Liver (tissue), 8 donors: ENCODE measurements at regions not wholly inside any gene's neighbourhood (a gene's known extent, or its start where the extent isn't known, plus 50 kb on each side); places are given as distances from the start of the nearest gene placed in this dataset.

Source experiments
- DNase-seq: peaks from one replicate; pipeline ENCODE4 v3.0.0-alpha.2; 2017; ENCODE audit warnings: low spot score
- H3K27ac ChIP-seq, 2 donors: one replicate each; pipeline ENCODE4 v1.7.0; 2013; ENCODE audit warnings: inconsistent platforms in 2 of 2, low read length in 2 of 2, control low read depth in 1 of 2, low read depth in 1 of 2, mild to moderate bottlenecking in 1 of 2
- H3K27me3 ChIP-seq, 4 donors: one replicate each; pipeline versions ENCODE4 v1.6.1 to v1.7.0; 2013; ENCODE audit warnings: low read length in 3 of 4, inconsistent platforms in 1 of 4, mild to moderate bottlenecking in 1 of 4, moderate library complexity in 1 of 4; ENCODE audit not compliant: control insufficient read depth in 4 of 4, insufficient read depth in 4 of 4
- H3K36me3 ChIP-seq, 4 donors: one replicate each; pipeline versions ENCODE4 v1.6.1 to v1.7.0; 2013; ENCODE audit warnings: low read length in 3 of 4, mild to moderate bottlenecking in 3 of 4, low read depth in 1 of 4, moderate library complexity in 1 of 4; ENCODE audit not compliant: control insufficient read depth in 4 of 4, insufficient read depth in 3 of 4
- H3K4me1 ChIP-seq, 4 donors: one replicate each; pipeline versions ENCODE4 v1.6.1 to v1.7.0; 2013; ENCODE audit warnings: low read length in 3 of 4, mild to moderate bottlenecking in 3 of 4, moderate library complexity in 1 of 4; ENCODE audit not compliant: control insufficient read depth in 4 of 4, insufficient read depth in 4 of 4
- H3K4me3 ChIP-seq, 3 donors: one replicate each; pipeline versions ENCODE4 v1.6.1 to v1.7.0; 2013; ENCODE audit warnings: low read length in 3 of 3, control low read depth in 1 of 3, low read depth in 1 of 3, mild to moderate bottlenecking in 1 of 3
- H3K9ac ChIP-seq, 2 donors: one replicate each; pipeline ENCODE4 v1.7.0; 2013; ENCODE audit warnings: low read length in 2 of 2, mild to moderate bottlenecking in 2 of 2, moderate library complexity in 2 of 2, control low read depth in 1 of 2, low read depth in 1 of 2
- H3K9me3 ChIP-seq, 4 donors: one replicate each; pipeline versions ENCODE4 v1.6.1 to v1.7.0; 2013; ENCODE audit warnings: low read length in 3 of 4; ENCODE audit not compliant: control insufficient read depth in 4 of 4
- ATF3 ChIP-seq: IDR thresholded peaks from 2 replicates; pipeline ENCODE4 v1.6.1; 2016; ENCODE audit warnings: antibody characterized with exemption
- CTCF ChIP-seq: fragments of 150-350 bp; IDR thresholded peaks from 2 replicates; pipeline ENCODE4 v1.5.1; 2017; ENCODE audit warnings: improper control_type of control experiment, low read depth, low read length; ENCODE audit not compliant: missing input control
- EGR1 ChIP-seq, 2 donors: IDR thresholded peaks; 2 replicates each; pipeline ENCODE4 v1.6.1; 2016 to 2018; ENCODE audit warnings: antibody characterized with exemption in 2 of 2, low read depth in 2 of 2
- FOXA1 ChIP-seq: IDR thresholded peaks from 2 replicates; pipeline ENCODE4 v1.6.1; 2016; ENCODE audit warnings: antibody characterized with exemption
- FOXA2 ChIP-seq: IDR thresholded peaks from 2 replicates; pipeline ENCODE4 v1.6.1; 2016; ENCODE audit warnings: antibody characterized with exemption
- GABPA ChIP-seq, 2 donors: IDR thresholded peaks in 1 of 2; conservative IDR thresholded peaks in 1 of 2; 2 replicates each; pipeline ENCODE4 v1.6.1; 2016; ENCODE audit warnings: antibody characterized with exemption in 2 of 2, mild to moderate bottlenecking in 1 of 2, moderate library complexity in 1 of 2
- HNF4A ChIP-seq, 2 donors: conservative IDR thresholded peaks; 2 replicates each; pipeline ENCODE4 v1.6.1; 2016; ENCODE audit warnings: antibody characterized with exemption in 2 of 2, mild to moderate bottlenecking in 2 of 2
- HNF4G ChIP-seq: IDR thresholded peaks from 2 replicates; pipeline ENCODE4 v1.6.1; 2016; ENCODE audit warnings: antibody characterized with exemption
- JUND ChIP-seq, 2 donors: IDR thresholded peaks; 2 replicates each; pipeline ENCODE4 v1.6.1; 2016; ENCODE audit warnings: antibody characterized with exemption in 2 of 2
- NR2F2 ChIP-seq: IDR thresholded peaks from 2 replicates; pipeline ENCODE4 v1.6.1; 2016; ENCODE audit warnings: antibody characterized with exemption
- RAD21 ChIP-seq, 2 donors: IDR thresholded peaks; 2 replicates each; pipeline ENCODE4 v1.6.1; 2016; ENCODE audit warnings: antibody characterized with exemption in 2 of 2, mild to moderate bottlenecking in 2 of 2
- REST ChIP-seq: IDR thresholded peaks from 2 replicates; pipeline ENCODE4 v1.6.1; 2016; ENCODE audit warnings: antibody characterized with exemption, mild to moderate bottlenecking
- RXRA ChIP-seq, 2 donors: IDR thresholded peaks; 2 replicates each; pipeline ENCODE4 v1.6.1; 2017 to 2018; ENCODE audit warnings: antibody characterized with exemption in 2 of 2, mild to moderate bottlenecking in 1 of 2
- SP1 ChIP-seq: IDR thresholded peaks from 2 replicates; pipeline ENCODE4 v1.6.1; 2018; ENCODE audit warnings: antibody characterized with exemption, mild to moderate bottlenecking
- TAF1 ChIP-seq: conservative IDR thresholded peaks from 2 replicates; pipeline ENCODE4 v1.6.1; 2016; ENCODE audit warnings: antibody characterized with exemption, mild to moderate bottlenecking
- YY1 ChIP-seq: IDR thresholded peaks from 2 replicates; pipeline ENCODE4 v1.6.1; 2016; ENCODE audit warnings: antibody characterized with exemption, mild to moderate bottlenecking
- ZBTB33 ChIP-seq: IDR thresholded peaks from 2 replicates; pipeline ENCODE4 v1.6.1; 2016; ENCODE audit warnings: antibody characterized with exemption
- WGBS: extraction: QIAGEN DNeasy Blood & Tissue Kit; methylation state at CpG from one replicate; pipeline ENCODE4 v1.1.7; 2013; 5-methylcytosine and 5-hydroxymethylcytosine counted together
- donor health status: healthy.
- donor health status: healthy.
- donor health status: healthy.
- donor health status: healthy.
- donor health status: healthy.

- no peak for TF ChIP-seq FOXA2
- TF ChIP-seq TAF1, result no peak
- TF ChIP-seq SP1, result no peak
- TF ChIP-seq NR2F2, result no peak
- TF ChIP-seq EGR1 (IDR thresholded peaks at IDR 0.05; ENCODE audit: low read depth in 2 of 2), result no peak
- no peak for TF ChIP-seq HNF4G
- no peak for TF ChIP-seq RXRA (IDR thresholded peaks at IDR 0.05)
Observed at GRCh38 chr6:163883984-163884383, 469.5 kb downstream of the QKI start (continued).

- no peaks in the 10 kb centered on the region for H3K4me1 ChIP-seq
- DNase-seq, result no peak
- no peak for TF ChIP-seq YY1
- peaks cover 0 to 1% (median 0%) of the 10 kb centered on the region in 4 donors for H3K9me3 ChIP-seq
- 69% methylated on average over 2 of the region's 2 CpGs for WGBS
- H3K9ac ChIP-seq, result no peak overlapping the region
- H3K36me3 ChIP-seq, result no peaks in the 10 kb centered on the region
- no peak overlapping the region for H3K27ac ChIP-seq
- H3K4me3 ChIP-seq, result no peak overlapping the region
- H3K27me3 ChIP-seq, result no peaks in the 10 kb centered on the region
Observed at GRCh38 chr6:163878698-163879097, 464.2 kb downstream of the QKI start.

- no peaks in the 10 kb centered on the region for H3K4me1 ChIP-seq
- H3K36me3 ChIP-seq, result no peaks in the 10 kb centered on the region
- no peak overlapping the region for H3K27ac ChIP-seq
- peaks cover 0 to 1% (median 0%) of the 10 kb centered on the region in 4 donors for H3K9me3 ChIP-seq
- 85% methylated on average over 15 of the region's 15 CpGs for WGBS
- no peak for DNase-seq
- H3K9ac ChIP-seq, result no peak overlapping the region
- H3K27me3 ChIP-seq, result no peaks in the 10 kb centered on the region
- no peak for TF ChIP-seq HNF4G
- no peak for TF ChIP-seq NR2F2
- H3K4me3 ChIP-seq, result no peak overlapping the region
Observed at GRCh38 chr6:163877877-163878639, 463.5 kb downstream of the QKI start.

GRCh38 chr6:163876391-163876790, 461.9 kb downstream of the QKI start:
- no peak overlapping the region for H3K4me3 ChIP-seq
- no peaks in the 10 kb centered on the region for H3K4me1 ChIP-seq
- no peaks in the 10 kb centered on the region for H3K36me3 ChIP-seq
- WGBS, result 80% methylated on average over 3 of the region's 3 CpGs
- peaks cover 0 to 1% (median 0%) of the 10 kb centered on the region in 4 donors for H3K9me3 ChIP-seq
- H3K27ac ChIP-seq, result no peak overlapping the region
- no peak for TF ChIP-seq TAF1
- no peak for TF ChIP-seq ZBTB33
- TF ChIP-seq GABPA (IDR thresholded peaks at IDR 0.05 in 1 of 2, conservative IDR thresholded peaks at IDR 0.05 in 1 of 2), result no peak
- no peak for TF ChIP-seq EGR1 (IDR thresholded peaks at IDR 0.05; ENCODE audit: low read depth in 2 of 2)
- no peak for TF ChIP-seq HNF4A (conservative IDR thresholded peaks at IDR 0.05)
- TF ChIP-seq JUND (IDR thresholded peaks at IDR 0.05), result no peak
- TF ChIP-seq YY1, result no peak
- no peak for TF ChIP-seq CTCF
- no peak for TF ChIP-seq ATF3
- TF ChIP-seq NR2F2, result no peak
- no peak for TF ChIP-seq REST
- TF ChIP-seq SP1, result no peak
- TF ChIP-seq RXRA (IDR thresholded peaks at IDR 0.05), result no peak
- no peak for TF ChIP-seq FOXA1
- no peak for TF ChIP-seq RAD21 (IDR thresholded peaks at IDR 0.05)
- no peaks in the 10 kb centered on the region for H3K27me3 ChIP-seq
- H3K9ac ChIP-seq, result no peak overlapping the region
- no peak for DNase-seq
